B cell (primary cell): ENCODE measurements at regions not wholly inside any gene's neighbourhood (a gene's known extent, or its start where the extent isn't known, plus 50 kb on each side); places are given as distances from the start of the nearest gene placed in this dataset.

Experiments
- CTCF ChIP-seq: fragments of 200-600 bp; IDR thresholded peaks from one replicate; pipeline ENCODE4 v1.8.0; 2022; ENCODE audit warnings: antibody characterized with exemption, mild to moderate bottlenecking
- EZH2 ChIP-seq: IDR thresholded peaks from 2 replicates; pipeline ENCODE4 v1.6.1; 2012; ENCODE audit warnings: borderline replicate concordance, low read depth, mild to moderate bottlenecking, moderate library complexity, low read length; ENCODE audit not compliant: insufficient read depth, poor library complexity, severe bottlenecking

GRCh38 chr5:33182986-33183385 lies 257.8 kb upstream of the TARS1 start:
- TF ChIP-seq CTCF (no peak), EZH2 (no peak)
